ENCODE measurements at regions not wholly inside any gene's neighbourhood (a gene's known extent, or its start where the extent isn't known, plus 50 kb on each side); places are given as distances from the start of the nearest gene placed in this dataset.
A peak's percentile ranks its signal among the peaks of the same experiment; 100 is the strongest.

- no peak for DNase-seq (ENCODE audit: low spot score)
Measured at GRCh38 chr11:33616552-33616951, 84.1 kb downstream of the C11orf91 start.

GRCh38 chr11:33615751-33616150, 84.9 kb downstream of the C11orf91 start:
- DNase-seq (ENCODE audit: low spot score): no peak

- DNase-seq (ENCODE audit: low spot score): no peak
Measured at GRCh38 chr11:33613404-33613803, 87.2 kb downstream of the C11orf91 start.

GRCh38 chr11:33610903-33611302, 89.7 kb downstream of the C11orf91 start:
- DNase-seq (ENCODE audit: low spot score): no peak

- DNase-seq (ENCODE audit: low spot score): no peak
Measured at GRCh38 chr11:33608386-33608785, 92.2 kb downstream of the C11orf91 start.

GRCh38 chr11:33606762-33607161, 93.9 kb downstream of the C11orf91 start:
- DNase-seq (ENCODE audit: low spot score): no peak

- DNase-seq (ENCODE audit: low spot score): no peak
Measured at GRCh38 chr11:33605703-33606102, 94.9 kb downstream of the C11orf91 start.

GRCh38 chr11:33598426-33599069, 102.1 kb downstream of the C11orf91 start:
- peak; percentile 11 for DNase-seq (ENCODE audit: low spot score)

GRCh38 chr11:33594188-33594587, 106.4 kb downstream of the C11orf91 start:
- no peak for DNase-seq (ENCODE audit: low spot score)

- no peak for DNase-seq (ENCODE audit: low spot score)
Measured at GRCh38 chr11:33590441-33590840, 110.2 kb downstream of the C11orf91 start.

- DNase-seq (ENCODE audit: low spot score): no peak
Measured at GRCh38 chr11:33588056-33588455, 112.6 kb downstream of the C11orf91 start.

- no peak for DNase-seq (ENCODE audit: low spot score)
Measured at GRCh38 chr11:33585586-33586209, 114.9 kb downstream of the C11orf91 start.

GRCh38 chr11:33582636-33583325, 117.8 kb downstream of the C11orf91 start:
- no peak for DNase-seq (ENCODE audit: low spot score)

- DNase-seq (ENCODE audit: low spot score): no peak
Measured at GRCh38 chr11:33579101-33579500, 121.5 kb downstream of the C11orf91 start.

GRCh38 chr11:33577204-33577603, 123.4 kb downstream of the C11orf91 start:
- no peak for DNase-seq (ENCODE audit: low spot score)

GRCh38 chr11:33575311-33575710, 125.3 kb downstream of the C11orf91 start:
- DNase-seq (ENCODE audit: low spot score): no peak

- no peak for DNase-seq (ENCODE audit: low spot score)
Measured at GRCh38 chr11:33574331-33574730, 126.3 kb downstream of the C11orf91 start.

- no peak for DNase-seq (ENCODE audit: low spot score)
Measured at GRCh38 chr11:33569333-33569732, 131.3 kb downstream of the C11orf91 start.

GRCh38 chr11:33567004-33567403, 133.6 kb downstream of the C11orf91 start:
- DNase-seq (ENCODE audit: low spot score): no peak

GRCh38 chr11:33564856-33565453, 135.7 kb downstream of the C11orf91 start:
- DNase-seq (ENCODE audit: low spot score): peak; percentile 89

GRCh38 chr11:33560729-33561128, 139.9 kb downstream of the C11orf91 start:
- no peak for DNase-seq (ENCODE audit: low spot score)

GRCh38 chr11:33559567-33559966, 141.1 kb downstream of the C11orf91 start:
- no peak for DNase-seq (ENCODE audit: low spot score)

- DNase-seq (ENCODE audit: low spot score): no peak
Measured at GRCh38 chr11:33558097-33558496, 142.5 kb downstream of the C11orf91 start.
